Upper lobe of left lung (tissue), 4 donors: ENCODE measurements at regions not wholly inside any gene's neighbourhood (a gene's known extent, or its start where the extent isn't known, plus 50 kb on each side); places are given as distances from the start of the nearest gene placed in this dataset.

Experiments
- CTCF ChIP-seq, 6 experiments: fragments of 450-650 bp in 4 of 6; fragments of 200-600 bp in 2 of 6; sonication (generic) in 2 of 6; IDR thresholded peaks; one replicate each; pipeline ENCODE4 v1.5.1; 2016 to 2019; ENCODE audit warnings: antibody characterized with exemption in 6 of 6
- EP300 ChIP-seq, 4 donors: sonication (generic); formaldehyde crosslinking; IDR thresholded peaks; one replicate each; pipeline ENCODE4 v1.5.1; 2017; ENCODE audit warnings: antibody characterized with exemption in 4 of 4, control low read depth in 2 of 4
- POLR2A ChIP-seq, 4 donors: fragments of 450-650 bp; IDR thresholded peaks; one replicate each; pipeline ENCODE4 v1.5.1; 2016 to 2017; ENCODE audit warnings: antibody characterized with exemption in 4 of 4, mild to moderate bottlenecking in 2 of 4
- POLR2AphosphoS5 ChIP-seq, 2 donors: sonication (generic); formaldehyde crosslinking; IDR thresholded peaks; one replicate each; pipeline ENCODE4 v1.5.1; 2017; ENCODE audit warnings: antibody characterized with exemption in 2 of 2

GRCh38 chr11:36775130-36775529 is 177.1 kb upstream of the RAG2 start:
- no peak for TF ChIP-seq POLR2AphosphoS5 (IDR thresholded peaks at IDR 0.05)
- TF ChIP-seq EP300 (IDR thresholded peaks at IDR 0.05): no peak
- TF ChIP-seq CTCF (IDR thresholded peaks at IDR 0.05): no peak
- no peak for TF ChIP-seq POLR2A (IDR thresholded peaks at IDR 0.05)
